GM21381 (cell line): ENCODE measurements at regions not wholly inside any gene's neighbourhood (a gene's known extent, or its start where the extent isn't known, plus 50 kb on each side); places are given as distances from the start of the nearest gene placed in this dataset.
"Not testable (repeated sequence)": the region's sequence is repeated elsewhere in the genome, so short reads cannot be mapped to it uniquely, and the experiment has no call there.

Experiments
- ATAC-seq: cut with Tn5 transposase; IDR thresholded peaks from one replicate; pipeline ENCODE4 v1.9.1; 2021; ENCODE audit warnings: mild to moderate bottlenecking, moderate library complexity; ENCODE audit not compliant: unreplicated experiment

DNA sequence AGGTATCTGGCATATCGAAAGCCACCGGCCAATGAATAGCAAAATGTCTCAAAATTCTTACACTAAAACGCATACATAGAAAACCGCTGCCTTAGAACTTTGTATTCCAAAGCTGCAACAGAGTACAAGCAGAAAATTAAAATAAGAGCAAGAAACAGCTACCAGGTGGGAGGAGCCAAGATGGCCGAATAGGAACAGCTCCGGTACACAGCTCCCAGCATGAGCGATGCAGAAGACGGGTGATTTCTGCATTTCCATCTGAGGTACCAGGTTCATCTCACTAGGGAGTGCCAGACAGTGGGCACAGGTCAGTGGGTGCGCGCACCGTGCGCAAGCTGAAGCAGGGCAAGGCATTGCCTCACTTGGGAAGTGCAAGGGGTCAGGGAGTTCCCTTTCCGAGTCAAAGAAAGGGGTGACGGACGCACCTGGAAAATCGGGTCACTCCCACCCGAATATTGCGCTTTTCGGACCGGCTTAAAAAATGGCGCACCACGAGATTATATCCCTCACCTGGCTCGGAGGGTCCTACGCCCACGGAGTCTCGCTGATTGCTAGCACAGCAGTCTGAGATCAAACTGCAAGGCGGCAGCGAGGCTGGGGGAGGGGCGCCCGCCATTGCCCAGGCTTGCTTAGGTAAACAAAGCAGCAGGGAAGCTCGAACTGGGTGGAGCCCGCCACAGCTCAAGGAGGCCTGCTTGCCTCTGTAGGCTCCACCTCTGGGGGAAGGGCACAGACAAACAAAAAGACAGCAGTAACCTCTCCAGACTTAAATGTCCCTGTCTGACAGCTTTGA lies 367.2 kb upstream of the ATP11B start:
- not testable (repeated sequence) for ATAC-seq

DNA sequence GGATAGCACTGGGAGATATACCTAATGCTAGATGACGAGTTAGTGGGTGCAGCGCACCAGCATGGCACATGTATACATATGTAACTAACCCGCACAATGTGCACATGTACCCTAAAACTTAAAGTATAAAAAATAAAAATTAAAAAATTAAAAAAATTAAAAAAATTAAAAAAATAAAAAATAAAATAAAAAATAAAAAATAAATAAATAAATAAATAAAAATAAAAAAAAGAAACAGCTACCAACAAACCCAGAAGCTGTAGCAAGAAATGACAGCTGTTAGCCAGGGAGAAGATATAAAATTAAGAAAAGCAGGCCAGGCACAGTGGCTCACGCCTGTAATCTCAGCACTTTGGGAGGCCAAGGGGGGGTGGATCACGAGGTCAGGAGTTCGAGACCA lies 361.3 kb upstream of the ATP11B start:
- not testable (repeated sequence) for ATAC-seq

DNA sequence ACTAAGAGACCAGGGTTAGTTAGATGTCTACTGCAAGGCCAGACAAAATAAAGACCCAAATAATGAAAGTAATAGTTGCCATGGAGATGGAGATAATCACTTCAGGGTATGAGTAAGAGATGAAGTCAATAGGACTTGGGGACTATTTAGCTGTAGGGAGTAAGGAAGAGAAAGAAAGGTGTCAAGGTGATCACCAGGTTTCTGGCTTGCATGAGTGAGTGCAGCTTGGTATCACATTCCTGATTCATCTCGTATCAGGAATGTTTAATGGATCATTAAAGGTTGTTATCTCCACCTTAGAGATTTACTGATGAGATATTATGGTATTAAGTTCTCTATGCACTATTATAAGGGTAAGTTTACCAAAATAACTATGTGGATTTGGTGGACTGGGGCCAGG lies 357.4 kb upstream of the ATP11B start:
- ATAC-seq: no peak

DNA sequence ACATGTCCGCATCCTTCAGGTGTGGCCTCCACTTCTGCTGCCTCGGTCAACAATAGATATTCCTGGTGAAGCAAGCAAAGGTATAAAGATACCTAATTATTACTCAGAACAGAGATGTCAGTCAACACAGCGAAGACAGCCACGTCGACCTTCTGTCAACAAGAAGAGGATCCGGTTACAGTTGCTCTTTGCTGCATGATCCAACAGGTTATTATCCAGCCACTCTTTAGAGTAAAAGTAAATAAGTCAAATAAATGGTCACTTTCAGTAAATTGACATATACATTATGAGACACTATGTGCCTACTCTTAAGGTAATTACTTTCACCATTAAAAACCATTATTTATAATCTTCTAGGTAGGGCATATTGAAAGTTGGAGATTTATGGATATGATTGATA lies 356.8 kb upstream of the ATP11B start:
- ATAC-seq: no peak

DNA sequence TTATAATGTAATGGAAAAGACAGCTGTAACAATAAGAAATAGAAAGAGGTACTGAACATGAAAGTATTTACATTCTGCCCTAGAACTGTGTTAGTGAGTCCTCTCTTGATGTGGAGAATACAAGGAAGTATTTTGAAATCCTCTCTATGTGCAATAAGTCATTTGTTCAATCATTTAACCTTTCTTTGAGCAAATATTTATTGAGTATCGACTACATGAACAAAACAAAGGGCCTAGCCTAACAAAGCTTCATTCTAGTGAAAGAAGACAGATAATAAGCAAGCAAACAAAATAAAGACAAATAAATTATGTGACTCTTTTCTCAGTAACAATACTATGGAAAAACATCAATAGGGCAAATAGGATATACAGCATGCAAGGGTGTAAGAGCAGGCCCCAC lies 354.9 kb upstream of the ATP11B start:
- no peak for ATAC-seq

DNA sequence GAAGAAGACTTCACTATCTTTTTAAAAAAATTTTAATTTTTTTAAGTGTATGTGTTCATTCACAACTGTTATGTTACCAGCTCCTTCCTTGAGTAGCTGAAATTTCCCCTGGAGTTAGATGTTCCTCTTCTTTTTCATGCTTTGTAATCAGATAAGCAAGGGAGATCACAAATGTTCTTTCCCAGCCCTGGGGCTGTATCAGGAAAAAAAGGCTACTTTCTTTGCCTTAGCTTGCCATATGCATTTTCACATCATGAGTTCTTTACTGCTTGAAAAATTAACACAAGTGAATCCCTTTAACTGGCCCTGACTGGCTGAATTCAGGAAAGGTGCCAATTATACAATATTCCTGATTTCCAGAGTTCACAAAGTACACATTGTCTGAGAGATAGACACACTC lies 353.2 kb upstream of the ATP11B start:
- ATAC-seq: no peak

DNA sequence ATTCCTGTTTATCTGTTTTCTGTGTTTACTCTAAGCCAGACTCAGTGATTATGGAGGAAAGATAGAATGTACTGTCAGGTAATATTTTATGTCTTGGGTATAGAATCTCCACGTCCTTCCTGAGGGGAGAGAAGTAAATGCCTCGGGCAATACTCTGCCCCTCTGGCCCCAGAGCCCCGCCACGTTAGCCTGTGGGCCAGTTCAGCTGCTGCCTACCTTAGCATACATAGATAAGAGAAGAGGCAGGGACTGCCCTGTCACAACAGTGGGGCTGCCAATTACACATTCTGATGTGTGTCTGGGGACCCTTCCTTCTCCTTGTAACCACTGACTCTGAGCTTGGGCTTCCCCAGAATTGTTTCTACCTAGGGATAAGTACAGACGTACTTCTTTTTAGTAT lies 347.7 kb upstream of the ATP11B start:
- no peak for ATAC-seq

DNA sequence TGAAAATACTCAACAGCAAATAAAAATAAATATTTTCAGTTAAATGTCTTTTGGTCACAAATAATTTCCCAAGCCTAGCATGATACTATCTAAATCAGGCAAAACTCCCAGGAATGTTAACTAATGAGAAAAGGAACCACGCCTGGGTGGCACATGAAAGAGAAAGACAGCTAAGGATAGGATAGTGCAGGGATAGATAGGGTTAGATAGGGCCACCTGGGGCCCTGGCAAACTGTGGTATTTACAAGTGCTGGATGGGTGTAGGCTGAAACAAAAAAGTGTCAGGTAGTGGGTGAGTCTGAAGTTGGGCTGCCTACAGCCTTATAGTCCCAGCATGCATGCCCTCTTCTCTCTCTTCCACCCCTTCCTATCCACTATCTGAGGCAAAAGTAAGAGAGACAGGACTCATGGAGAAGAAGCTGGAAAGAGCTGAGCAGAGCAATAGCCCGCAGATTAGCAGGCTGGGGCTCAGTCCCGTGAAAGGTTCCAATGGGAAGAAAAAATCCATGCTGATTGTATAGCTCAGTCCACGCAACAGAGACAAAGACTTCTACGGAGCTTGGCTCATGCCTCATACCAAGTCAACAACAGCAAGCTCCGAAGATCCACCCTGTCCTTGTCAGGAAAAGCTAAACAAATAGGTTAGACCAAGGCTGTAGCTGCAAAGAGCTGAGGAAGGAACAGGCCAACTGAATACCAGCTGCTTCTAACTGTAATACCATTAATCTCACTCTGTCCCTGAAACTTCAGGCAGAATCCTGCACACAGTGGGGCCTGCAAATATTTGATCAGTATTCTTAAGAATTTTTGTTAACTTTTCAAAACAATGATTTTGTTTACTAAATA lies 342.1 kb upstream of the ATP11B start:
- ATAC-seq: no peak

DNA sequence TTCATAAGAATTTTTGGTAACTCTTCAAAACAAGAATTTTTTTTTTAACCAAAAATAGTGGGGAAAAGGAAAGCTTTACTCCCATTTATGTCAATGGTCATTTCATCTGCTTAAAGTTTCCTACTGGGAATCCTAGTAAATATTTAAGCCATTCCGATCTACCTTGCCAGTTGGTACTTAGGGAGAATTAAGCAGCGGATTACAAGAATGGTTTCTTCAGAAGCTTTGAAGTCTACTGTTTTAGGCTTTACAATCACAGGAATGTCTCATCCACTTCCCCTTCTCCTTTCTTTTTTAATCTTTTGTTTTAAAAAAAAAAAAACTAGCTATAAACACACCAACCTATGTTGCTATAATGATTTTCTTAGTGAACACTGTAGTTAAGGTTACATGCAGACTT lies 341.4 kb upstream of the ATP11B start:
- ATAC-seq: no peak

DNA sequence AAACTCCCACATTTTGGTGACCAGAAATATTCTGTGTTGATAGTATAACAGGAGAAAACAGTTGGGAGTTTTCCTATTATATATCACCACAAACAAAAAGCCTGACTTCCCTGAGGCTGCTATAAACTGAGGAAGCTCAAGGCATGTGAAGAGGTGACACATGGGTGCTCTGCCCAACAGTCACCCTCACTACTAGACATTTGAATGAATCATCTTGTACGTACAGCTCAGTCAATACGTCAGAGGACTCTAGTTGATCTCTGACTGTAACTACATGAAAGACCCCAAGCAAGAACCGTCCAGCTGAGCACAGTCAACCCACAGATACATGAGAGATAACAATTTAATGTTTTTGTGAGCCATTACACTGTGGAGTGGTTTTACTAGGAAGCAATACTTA lies 338.3 kb upstream of the ATP11B start:
- no peak for ATAC-seq

DNA sequence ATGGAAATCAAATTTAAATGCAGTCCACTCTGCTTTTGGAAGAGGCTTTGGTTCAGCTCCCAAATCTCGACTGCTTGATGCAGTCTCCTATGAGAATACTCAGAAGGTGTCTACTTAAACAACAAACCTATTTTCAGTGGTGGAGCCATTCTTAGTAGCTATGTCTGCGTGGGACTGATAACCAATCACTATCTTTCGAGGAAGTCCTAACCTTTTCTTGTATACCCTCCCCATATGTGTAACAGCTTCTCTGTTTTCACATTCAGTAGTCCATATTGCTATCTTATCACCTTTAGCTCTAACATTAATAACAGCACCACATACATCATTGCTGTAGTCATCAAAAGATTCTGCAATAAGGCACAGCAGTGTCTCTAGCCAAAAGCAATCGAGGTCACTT lies 333.0 kb upstream of the ATP11B start:
- ATAC-seq: no peak

DNA sequence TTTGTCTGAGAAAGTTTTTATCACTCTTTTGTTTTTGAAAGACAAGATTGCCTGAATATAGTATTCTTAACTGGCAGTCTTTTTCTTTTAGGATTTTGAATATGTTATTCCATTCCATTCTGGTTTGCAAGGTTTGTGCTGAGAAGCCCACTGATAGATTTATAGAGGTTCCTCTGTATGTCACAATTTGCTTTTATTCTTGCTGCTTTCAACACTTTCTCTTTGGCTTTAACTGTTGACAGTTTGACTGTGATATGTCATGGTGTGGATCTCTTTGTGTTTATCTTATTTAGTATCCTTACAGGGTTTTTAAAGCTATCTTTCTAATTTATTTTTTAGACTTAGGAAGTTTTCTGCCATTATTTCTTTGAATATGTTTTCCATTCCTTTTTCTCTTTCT lies 331.2 kb upstream of the ATP11B start:
- ATAC-seq: no peak

DNA sequence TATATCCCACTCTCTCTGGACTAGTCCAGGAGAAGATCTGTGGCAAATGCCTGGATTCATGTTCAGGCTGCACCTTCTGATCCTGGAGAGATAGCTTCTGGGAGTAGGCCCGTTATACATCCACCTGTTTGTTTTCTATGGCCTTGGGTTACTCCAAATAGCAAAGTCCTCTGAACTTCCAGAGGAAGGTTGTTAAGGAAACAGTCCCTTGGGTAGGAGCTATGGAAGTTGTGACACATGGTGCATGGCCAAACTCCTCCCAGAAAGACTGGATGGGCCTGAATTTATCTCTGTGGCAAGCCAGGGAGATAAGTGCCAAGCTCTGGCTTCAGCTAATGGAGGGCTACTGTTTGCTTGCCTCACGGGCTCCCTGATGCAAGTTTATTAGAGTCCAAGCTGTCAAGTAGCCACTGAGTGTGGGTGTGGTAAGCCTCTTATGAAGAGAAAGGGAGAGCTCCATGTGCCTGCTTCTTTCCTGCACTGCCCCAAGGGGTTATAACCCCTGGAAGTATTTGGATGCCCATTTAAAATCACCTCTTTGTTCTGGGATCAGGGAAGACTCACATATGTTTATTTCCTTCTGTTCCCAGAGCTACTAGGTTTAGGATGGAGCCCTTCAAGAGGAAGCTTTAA lies 328.7 kb upstream of the ATP11B start:
- no peak for ATAC-seq

DNA sequence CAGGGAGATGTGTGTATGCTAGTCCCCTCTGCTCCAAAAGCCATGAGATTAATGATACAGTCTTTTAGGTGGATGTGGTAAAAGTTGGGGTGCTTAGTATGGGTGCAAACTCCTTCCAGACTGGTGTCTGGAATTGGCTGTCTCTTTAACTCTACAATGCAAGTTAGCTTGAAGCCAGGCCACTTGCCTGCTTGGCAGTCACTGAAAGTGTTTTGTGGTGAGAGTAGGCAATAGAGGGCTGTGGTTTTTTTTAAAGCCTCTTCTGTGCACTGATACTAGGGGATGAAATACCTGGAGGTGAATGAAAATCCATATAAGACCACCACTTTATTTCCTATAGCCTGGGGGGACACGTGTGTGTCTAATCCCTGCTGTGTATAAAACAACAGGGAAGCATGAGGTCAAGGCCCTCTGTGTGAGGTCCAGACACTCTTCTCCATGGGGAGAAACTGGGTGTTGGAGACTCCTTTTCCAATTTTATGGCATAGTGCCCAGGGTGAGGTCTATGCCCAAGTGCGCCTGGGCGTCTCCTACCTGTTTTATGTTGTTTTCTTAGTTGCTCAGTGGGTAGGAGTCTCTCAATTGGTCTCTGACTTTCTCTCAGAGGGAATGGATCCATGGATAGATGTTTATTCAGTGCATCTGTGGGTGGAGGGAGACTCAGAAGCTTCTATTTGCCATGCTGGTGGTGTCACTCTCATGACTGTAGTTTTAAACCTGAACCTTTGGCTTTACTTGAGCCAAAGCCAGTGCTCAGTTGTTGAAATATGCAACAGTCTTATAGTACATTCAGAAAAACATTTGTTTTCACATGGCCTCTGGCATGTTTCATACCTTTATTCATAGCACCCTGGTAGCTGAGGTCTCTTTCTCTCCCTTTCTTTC lies 327.8 kb upstream of the ATP11B start:
- ATAC-seq: no peak

DNA sequence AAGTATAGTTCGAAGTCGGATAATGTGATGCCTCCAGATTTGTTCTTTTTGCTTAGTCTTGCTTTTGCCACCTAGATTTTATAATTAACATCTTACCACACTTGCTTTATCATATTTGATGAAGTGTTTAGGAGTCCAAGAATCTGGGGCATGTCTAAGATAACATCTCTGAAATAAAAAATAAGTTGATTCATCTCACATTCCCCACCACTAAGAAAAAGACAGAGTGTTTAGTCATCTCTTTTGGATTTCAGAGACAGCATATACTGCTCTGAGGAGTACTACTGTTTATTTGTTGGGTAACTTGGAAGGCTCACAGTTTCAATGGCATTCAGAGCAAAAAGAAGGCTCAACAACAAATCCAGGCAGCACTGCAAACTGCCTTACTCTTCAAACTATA lies 324.2 kb upstream of the ATP11B start:
- no peak for ATAC-seq

DNA sequence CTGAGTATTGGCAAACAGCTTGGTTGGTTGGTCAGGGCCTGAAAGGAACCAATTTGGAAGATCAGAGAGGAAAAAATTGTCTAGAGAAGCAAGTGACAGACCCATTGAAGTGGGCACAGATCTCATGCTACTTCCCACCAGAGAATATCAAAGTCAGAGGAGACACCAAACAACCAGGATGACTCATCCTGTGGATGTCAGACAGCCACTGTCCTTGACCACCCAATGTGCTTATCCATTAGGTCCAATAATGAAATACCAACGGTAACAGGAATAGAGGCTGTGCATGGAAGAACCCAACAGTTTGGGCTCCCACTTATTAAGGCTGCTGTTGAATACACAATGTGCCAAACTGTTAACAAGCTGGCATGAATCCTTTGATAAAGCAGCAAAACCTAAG lies 323.1 kb upstream of the ATP11B start:
- no peak for ATAC-seq

DNA sequence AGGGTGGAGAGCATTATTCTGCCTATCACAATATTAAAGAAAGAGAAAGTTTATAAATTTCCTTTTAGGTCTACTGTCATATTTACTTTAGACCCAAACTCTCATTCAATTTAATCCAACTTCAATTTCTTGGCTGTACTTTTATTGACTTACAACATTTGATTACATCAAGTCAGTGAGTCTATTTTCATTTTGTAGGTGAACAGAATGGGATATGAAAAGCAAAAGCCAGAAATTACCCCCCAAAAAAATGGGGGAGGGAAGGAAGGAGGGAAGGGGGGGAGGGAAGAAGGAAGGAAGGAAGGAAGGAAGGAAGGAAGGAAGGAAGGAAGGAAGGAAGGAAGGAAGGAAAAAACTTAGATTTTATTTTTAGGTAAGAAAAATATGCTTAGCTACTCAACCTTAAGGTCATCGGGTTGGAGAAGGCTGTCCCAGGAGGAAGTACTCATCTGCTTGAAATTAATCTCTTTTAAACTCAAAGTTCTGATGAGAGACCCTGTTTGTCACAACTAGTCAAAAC lies 320.1 kb upstream of the ATP11B start:
- no peak for ATAC-seq

DNA sequence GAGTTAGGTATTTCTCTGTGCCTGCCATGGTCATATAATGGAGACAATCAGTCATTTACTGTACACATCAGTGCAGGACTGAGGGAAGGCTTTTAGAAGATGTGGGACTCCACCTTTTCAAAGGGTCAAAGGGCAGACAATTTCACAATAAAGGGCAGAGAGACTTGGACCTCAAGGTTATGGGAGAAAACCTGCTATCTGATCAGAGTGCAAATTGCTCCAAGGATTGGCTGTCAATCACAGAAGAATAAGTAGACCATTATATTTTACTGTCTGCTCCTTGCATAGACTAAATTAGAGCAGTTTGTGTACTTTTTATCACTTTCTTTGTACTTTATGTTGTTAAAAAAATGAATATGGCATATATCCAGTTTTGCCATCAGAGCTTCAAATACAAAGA lies 314.9 kb upstream of the ATP11B start:
- no peak for ATAC-seq

DNA sequence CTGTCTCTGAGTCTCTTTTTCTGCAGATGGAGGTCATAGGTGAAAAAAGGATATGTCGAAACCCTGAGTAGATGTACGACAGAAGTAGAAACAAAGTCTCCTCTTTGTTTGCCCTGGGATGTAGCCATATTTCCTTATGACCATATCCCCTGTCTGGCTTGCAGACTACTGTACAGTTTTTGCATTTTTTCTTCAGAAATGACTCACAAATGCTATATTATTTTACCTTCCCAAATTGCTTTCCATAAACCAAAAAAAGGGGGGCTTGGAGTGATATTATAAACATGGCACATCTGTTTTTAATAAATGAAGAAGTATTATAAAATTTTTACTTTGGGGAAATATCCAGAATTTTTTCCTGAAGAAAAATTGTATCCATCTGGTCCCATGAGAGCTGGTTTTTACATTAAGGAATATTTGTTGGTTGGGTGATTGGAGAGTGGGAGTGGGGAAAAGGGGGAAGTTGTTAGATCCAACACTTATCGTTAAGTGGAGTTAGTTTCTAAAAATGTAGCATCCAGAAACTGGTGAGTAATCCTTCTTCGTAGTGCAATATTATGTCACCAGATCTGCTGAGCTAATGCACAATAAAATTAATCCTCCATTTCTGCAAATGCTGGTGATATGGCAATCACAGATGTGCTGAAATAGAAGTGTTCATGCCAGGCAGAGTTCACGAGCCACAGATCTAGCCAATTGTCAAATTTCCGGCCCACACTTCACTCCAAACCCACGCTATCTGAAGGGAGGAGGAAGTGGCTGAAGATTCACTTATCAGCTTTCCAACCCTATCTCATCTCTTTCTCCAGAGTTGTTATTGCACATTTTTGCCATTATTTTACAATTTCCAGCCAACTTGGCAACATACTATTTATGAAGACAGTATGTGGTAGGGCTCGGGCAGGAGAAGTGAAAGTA lies 313.6 kb upstream of the ATP11B start:
- ATAC-seq: no peak

DNA sequence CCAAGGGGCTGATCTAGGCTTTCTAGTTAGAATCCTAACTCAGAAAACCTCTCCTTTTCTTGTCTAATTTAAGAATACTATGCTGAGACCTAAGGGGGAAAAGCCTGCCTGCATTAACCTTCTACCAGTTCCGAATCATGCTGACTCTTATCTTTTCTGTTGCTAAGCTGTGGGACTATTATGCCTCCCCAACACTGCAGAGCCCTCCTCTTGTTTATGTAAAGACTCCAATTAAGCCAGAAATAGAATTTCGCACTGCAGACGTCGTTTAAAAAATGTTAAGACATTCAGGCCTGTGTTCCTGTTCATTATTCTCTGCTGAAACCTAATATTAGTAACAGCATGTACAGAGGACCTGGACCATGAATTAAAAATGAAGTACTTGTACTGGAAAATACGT lies 310.6 kb upstream of the ATP11B start:
- no peak for ATAC-seq
